C4-2B (cell line): ENCODE measurements at regions not wholly inside any gene's neighbourhood (a gene's known extent, or its start where the extent isn't known, plus 50 kb on each side); places are given as distances from the start of the nearest gene placed in this dataset.

Experiments
- CTCF ChIP-seq: fragments of 450-650 bp; conservative IDR thresholded peaks from 2 replicates; pipeline ENCODE4 v1.5.1; 2017; ENCODE audit warnings: mild to moderate bottlenecking
- ZFX ChIP-seq: fragments of 450-650 bp; IDR thresholded peaks from 2 replicates; pipeline ENCODE4 v1.6.1; 2017

DNA sequence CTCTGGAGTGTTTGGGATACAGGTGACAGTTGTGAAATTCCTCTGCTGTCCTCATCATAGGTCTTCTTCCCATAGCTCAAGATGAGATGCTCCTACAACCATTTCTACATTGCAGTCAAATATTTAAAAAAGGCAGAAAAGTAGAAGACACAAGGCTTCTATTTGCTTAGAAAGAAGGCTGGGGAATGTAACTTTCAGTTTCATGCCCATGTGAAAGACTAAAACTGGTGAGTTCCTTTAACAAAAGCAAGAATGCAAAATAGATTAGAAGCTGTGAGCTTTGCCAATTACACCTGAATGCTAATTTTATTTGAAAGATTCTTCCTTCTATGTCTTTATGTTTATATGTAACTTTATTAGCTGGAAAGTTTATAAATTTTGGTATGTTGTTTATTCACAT, 1682.7 kb downstream of the BRINP3 start:
- TF ChIP-seq CTCF (no peak), ZFX (no peak)
